Stomach (tissue), 4 donors: ENCODE measurements at regions not wholly inside any gene's neighbourhood (a gene's known extent, or its start where the extent isn't known, plus 50 kb on each side); places are given as distances from the start of the nearest gene placed in this dataset.

Source experiments
- CTCF ChIP-seq, 7 experiments: fragments of 450-650 bp in 4 of 7; fragments of 200-600 bp in 3 of 7; sonication (generic) in 3 of 7; IDR thresholded peaks; one replicate each; pipeline ENCODE4 v1.5.1; 2016 to 2019; ENCODE audit warnings: antibody characterized with exemption in 7 of 7, control low read depth in 2 of 7, mild to moderate bottlenecking in 1 of 7
- EP300 ChIP-seq: sonication (generic); formaldehyde crosslinking; IDR thresholded peaks from one replicate; pipeline ENCODE4 v1.6.1; 2017; ENCODE audit warnings: antibody characterized with exemption

GRCh38 chr14:34246206-34246605, 215.8 kb downstream of the SPTSSA start:
- TF ChIP-seq CTCF (IDR thresholded peaks at IDR 0.05) = no peak
- no peak for TF ChIP-seq EP300
